HG03442 (cell line): ENCODE measurements at regions not wholly inside any gene's neighbourhood (a gene's known extent, or its start where the extent isn't known, plus 50 kb on each side); places are given as distances from the start of the nearest gene placed in this dataset.

Source experiments
- ATAC-seq: cut with Tn5 transposase; IDR thresholded peaks from one replicate; pipeline ENCODE4 v1.9.1; 2021; ENCODE audit warnings: mild to moderate bottlenecking, moderate library complexity; ENCODE audit not compliant: unreplicated experiment

DNA sequence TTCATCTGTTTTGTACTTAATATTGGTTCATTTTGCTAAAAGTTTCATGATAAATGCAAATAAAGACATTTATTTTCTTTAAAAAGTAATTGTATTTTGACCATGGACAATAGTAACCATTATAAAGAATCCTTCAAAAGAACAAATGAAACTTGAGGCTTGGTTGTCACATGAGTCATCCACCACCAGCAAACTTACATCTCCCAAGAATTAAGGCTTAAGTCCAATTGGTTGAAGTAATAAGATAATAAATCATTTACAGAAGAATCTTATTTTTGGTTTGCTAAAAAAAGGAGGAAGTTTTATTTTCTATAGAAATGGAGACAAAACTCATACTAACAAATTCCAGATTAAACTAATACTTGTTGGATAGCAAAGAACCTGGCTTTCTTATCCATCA is 84.8 kb upstream of the KITLG start:
- ATAC-seq: no peak

DNA sequence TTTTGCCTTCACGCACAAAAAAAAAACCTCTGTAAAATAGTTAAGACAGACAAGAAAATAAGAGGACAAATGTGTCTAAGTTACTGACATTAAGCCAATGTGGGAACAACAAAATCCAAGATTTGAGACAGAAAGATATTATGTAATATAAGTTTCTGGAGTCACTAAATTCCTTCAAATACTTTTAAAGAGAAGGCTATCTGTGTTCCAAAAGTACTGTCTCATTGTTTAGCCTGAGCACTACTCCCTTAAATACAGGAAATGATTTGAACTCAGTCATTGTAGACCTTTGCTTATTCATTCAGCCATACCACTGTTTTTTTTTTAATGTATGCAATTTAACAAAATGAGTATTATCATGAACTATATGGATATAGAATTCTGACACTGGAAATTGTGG is 82.7 kb upstream of the KITLG start:
- ATAC-seq: no peak

DNA sequence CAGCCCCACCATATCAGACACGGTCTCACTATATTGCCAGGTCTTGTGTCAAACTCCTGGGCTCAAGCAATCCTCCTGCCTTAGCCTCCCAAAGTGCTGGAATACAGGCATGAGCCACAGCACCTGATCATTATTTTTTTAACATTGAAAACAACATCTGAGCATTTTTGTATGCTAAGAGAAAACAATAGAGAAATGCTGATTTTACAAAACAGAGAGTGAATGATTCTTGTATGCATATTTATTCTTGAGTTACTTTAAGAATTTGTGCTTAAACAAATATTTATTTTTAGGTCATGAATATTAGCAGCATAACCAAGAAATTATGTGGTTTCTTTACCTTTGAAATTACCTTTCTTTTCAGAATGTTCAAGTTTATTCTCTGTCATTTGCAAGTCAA is 81.8 kb upstream of the KITLG start:
- ATAC-seq: no peak

DNA sequence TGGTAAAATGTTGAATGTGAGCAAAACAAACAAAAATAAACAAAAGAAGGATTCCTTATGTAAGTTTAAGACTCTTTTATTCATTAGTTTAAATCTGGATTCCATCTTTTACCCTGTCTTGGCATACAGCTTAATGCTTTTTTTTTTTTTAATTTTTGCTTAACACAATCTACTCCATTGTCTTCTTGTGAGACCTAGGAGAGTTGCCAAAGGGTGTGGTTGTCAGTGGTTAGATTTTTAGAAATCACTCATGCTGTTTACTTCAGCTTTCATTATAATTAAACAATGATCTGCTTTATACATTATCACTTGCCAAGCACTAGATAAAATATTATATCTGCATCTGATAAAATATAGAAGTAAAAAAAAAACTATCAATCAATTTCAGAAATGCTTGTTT is 77.7 kb upstream of the KITLG start:
- ATAC-seq: no peak

DNA sequence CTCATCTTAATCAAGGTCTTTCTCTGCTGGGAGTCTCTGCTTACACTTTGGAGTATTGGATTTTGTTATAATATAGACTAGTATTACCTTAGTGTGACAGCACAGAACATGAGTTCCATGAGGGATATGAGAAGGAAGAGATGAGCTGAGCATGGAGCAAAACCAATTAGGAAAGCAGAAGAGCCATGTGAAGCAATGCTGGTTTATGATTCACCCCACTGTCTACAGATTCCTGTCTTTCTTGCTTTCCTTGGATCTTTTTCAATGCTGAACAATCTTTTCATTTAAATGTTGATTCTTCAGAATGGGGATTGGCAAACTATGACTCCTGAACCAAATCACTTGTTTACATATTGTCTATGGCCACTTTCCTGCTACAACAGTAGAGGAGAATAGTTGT is 70.4 kb upstream of the KITLG start:
- no peak for ATAC-seq

DNA sequence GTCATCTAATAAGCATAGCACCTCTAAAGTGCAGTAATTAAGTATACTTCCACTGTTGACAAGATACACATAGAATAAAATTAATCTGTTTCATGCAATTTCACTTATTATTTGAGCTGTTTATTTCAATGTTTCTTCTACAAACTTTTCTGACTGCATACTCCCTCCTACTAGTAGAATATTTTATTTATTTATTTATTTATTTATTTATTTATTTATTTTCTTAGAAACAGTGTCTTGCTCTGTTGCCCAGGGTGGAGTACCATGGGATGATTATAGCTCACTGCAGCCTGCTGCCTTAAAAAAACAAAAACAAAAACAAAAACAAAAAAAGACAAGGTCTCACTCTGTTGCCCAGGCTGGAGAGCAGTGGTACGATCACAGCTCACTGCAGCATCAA is 68.4 kb upstream of the KITLG start:
- ATAC-seq: no peak

DNA sequence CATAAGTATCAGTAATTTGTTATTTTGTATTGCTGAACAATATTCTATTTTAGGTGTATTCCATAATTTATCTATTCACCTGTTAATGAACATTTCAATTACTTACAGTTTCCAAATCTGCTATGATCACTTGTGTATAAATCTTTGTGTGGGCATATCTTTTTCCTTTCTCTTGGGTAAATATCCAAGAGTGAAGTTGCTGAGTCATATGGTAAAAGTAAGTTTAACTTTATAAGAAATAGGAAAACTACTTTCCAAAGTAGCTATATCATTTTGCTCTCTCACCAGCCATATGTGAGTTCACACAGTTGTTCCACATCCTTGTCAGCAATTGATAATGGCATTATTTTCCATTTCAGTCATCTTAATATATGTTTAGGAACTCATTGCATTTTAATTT is 66.6 kb upstream of the KITLG start:
- no peak for ATAC-seq

DNA sequence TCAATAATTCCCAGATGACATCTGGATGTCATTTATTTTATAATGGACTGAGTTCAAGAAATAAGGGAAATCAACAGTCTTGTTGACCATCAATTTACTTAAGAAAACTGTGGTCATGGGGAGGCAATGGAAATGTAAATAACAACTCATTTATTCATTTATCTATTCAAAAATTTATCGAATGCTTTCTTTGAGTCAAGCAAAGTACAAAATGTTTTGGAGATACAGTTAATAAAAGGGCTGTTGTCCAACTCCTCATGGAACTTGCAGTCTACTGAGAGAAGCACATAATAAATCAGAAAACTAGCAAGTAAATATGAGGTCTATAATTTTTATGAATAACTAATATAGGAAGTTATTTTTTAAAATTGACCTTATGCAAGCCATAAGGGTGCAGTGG is 65.5 kb upstream of the KITLG start:
- ATAC-seq: no peak

DNA sequence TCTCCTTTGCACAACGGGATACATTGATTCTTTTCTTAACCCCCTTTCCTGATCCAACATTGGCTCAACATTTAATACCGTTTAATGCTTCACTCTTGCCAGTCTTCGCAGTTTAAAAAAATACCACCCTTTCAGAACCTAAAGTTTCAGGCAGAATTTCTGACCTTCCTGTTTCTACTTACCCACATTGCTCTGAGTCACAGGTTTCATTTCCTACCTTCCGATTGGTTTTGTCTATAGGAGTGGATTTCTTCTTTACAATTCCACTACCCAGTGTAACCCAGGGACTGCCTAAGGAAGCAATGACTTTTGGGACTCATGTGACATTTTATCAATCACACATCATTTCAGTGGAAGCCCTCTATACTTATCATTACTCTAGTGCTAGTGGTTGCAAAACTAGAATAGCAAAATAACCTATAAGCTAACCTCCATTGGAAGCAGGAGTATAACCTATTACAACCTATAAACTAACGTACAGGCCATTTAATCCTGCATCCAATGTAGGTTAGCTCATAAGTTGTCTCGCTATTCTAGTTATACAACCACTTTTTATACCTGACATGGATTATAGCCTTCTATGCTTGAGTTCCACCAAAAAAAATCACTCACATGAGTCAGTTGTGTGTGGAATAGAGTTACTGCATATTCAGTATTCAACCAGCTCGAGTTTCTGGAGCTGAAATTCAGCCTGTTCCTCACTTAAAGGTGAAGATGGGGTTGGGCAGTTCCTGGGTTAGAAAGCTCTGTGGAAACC is 64.9 kb upstream of the KITLG start:
- no peak for ATAC-seq

DNA sequence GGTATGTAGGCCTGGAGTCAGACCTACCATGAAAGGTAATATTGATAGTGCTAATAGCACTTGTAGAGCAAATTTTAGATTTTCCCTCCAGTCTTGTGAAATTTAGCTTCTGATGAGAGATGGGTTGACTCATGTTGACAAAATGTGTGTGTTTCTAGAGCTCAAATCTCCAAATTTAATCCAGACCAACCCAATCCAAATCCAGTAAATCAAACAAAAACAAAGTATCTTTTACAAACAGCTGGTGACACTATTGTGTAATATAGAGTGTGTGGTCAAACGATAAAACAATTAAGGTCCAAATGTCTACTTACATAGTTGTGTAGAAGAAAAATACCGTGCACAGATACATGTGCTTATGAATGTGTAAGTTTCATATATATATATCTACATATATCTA is 63.4 kb upstream of the KITLG start:
- no peak for ATAC-seq

DNA sequence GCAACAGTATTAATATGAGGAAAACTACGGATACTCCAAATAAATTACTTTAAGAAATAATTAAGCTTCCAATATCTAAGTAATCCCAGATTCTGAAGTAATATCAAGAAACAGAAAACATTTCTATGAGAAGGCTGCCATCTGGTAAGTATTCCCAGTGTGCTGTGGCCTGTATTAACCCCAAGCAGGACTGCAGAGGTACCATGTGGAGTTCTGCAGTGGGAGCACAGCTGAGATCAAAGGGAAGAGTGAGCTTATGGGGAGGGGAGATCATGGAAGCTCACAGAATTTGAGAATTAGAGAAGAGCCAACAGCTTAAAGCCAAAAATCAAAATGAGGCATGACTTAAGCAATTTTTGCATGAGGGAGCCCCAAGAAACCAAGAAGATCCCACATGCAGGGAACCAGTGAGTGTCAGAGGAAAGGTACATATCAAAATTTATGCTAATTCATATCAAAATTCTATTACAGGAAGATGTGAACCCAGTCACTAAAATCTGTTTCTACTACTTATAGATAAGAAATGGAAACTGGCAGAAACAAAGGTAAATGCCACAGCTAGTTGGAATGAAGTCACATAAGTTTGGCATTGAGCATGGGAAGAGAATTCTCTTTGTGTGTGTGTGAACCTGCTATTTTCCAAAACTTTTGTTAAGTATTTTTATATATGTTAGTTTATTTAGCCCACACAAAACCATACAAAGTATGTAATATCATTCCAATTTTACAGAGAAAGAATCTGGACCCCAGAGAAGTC is 62.6 kb upstream of the KITLG start:
- ATAC-seq: no peak

DNA sequence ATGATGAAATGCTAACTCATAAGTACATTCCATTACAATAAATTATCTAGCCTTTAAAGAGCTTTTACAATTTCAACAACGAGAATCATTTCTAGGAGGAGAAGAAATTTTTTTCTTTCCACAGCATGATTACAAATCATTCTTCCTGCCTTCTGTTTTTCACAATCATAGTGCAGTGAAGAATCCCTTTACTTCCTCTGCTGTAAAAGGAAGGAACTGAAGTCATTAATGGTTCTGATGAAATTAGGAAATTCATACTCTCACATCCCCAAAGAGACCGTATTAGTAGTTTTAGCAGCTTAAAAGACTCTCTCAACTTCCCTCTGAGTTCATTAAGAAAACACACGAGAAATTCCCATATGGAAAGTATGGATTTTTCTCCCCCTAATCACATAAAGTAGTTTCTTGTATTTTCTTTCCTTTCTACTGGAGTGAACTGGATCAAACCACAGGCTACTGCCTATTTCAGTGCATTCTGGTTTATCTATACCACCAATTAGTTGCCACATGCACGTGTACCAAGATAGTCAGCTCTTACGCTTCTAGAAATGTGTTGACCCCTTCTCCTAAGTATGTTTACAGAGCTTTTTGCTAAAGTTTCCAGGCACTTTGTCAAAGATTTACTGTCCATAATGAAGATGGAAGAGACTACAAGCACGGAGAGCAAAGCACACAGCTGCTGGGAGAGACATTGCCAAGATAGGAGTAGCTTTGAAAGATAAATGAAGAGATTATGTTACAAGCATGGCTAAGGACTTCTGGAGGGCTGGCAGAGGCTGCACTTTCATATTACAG is 58.9 kb upstream of the KITLG start:
- ATAC-seq: no peak

DNA sequence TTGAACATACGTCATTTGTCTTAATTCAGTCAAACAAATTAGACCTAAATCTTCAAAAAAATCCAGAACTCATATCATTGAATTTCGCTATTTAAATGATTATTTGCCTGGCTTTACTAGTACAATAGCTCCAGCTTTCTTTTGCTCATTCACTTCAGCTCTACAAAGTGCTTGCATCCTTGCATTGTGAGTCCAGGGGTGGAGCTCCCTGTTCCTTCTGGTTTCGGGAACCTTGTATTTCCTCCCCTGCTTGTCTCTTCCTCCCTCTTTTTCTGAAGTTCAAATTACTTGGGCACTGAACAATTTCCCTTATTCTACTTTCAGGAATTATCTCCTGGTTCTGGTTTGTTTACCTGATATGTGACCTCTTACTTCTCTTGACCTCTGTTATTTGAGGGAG is 58.1 kb upstream of the KITLG start:
- no peak for ATAC-seq

DNA sequence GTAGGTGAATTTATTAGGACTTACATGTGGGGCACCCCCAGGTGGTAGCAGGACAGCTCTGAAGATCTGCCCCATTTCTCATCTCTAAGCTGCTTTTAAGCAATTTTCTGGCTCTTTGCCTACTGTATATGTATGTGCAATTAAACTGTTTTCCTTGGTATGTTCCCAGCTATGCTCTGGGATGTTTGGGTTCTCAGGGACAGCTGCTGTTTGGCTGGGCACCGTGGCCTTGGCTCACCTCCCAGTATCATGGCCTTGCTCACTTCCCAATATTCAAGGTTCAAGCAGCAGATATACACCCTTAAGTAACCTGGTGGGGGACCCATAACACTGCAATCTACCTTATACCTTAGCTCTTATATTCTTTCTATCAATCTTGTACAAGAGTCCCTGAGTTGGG is 53.7 kb upstream of the KITLG start:
- ATAC-seq: no peak

DNA sequence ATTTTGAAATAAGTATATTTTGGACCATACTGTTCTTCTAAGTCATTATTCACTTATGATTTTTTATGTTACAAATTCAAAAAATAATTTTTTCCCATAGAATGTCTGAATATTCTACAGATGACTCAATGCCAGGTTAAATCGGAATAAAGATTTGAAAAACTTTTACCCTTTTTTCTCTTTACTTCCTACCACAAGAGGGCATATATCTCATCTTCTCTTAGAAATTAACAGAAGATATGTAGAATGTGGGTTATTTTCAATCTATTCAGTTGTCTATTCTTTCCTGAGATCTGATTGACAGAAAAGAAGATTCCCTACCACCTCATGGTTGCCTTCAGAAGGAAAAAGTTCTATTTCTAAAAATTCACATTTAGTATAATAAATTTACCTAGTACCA is 53.0 kb upstream of the KITLG start:
- ATAC-seq: no peak

DNA sequence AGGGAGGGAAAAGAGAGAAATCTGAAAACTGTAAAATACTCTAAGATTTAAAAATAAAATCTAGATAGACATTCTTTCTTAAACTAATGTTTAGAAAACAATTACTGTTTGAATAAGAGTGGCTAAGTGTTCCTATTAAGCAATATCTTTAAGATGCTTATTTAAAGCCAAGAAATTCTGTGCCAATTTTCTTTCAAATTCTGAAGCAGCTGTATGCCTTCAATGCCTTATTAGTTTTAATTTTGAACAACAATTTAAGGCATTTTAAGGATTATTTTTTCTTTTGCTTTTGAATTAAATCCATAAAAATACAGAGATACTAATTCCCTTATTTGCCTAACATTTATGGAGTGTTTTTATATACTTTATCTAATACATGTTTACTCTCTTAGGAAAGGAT is 50.3 kb upstream of the KITLG start:
- no peak for ATAC-seq
